Activated gamma-delta T cell treated with anti-CD3 and anti-CD28 coated beads, Interleukin-2, amount 50 U/mL, for 16 hours (primary cell): ENCODE measurements at regions not wholly inside any gene's neighbourhood (a gene's known extent, or its start where the extent isn't known, plus 50 kb on each side); places are given as distances from the start of the nearest gene placed in this dataset.
"Not testable (repeated sequence)": the region's sequence is repeated elsewhere in the genome, so short reads cannot be mapped to it uniquely, and the experiment has no call there.

ENCODE experiments used
- DNase-seq: peaks from one replicate; pipeline ENCODE4 v3.0.0-alpha.2; 2020; ENCODE audit warnings: low read depth

- DNase-seq = no peak
Measured at GRCh38 chr15:91356083-91356482, 256.0 kb downstream of the SV2B start.

DNA sequence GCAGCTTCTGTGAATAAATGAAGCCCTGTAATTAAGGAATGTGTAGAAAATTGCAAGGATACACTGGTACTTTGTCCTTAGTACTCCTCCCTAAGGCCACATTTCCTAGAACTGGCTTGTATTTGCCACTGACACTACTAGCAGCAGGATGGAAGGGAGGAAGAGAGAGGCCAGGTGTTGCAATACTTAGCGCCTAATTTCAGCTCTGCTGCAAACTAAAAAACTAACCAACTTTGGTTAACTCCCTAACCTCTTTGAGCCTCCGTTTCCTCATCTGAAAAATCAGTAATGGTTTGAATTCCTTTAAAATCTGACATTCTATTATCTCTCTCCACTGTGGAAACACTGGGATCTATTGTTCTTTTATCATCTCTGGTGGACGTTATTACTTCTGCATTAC, 257.0 kb downstream of the SV2B start:
- DNase-seq = no peak

DNA sequence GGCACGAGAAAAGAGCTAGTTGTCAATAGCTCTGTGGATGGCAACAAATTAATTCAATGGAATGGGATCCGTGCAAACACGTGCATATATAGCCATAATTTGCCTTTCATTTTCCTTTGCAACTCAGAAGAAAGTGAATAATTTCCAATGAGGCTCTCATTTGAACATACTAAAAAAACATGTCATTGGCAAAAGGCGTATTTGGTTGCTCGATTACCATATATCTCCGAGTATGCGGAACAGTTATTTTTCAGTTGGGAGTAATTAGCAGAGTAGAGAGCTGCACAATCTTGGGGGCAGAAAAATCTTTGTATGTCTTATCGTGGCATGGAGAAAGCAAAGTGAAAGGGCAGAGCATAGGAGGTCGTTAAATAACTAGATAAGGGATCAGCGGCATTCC, 257.4 kb downstream of the SV2B start:
- DNase-seq = no peak

DNA sequence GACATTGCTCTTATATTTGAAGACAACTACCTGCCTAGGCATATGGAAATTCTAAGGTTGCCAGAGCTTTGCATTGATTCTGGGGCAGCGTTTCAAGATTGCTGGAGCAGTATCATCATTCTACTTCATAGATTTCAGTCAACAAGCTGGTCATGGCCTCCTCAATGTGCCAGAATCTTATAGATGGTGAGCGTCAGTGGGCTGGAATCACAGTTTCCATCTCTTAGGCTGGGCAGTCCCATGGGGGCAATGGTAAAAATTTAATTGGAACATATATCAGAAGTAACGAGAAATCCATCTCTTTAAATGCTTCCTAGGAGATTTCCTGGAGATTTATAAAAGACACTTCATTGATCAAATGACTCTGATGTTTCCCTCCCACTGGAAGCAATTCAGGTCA, 258.3 kb downstream of the SV2B start:
- DNase-seq = no peak

- not testable (repeated sequence) for DNase-seq
Measured at GRCh38 chr15:91361696-91362095, 261.6 kb downstream of the SV2B start.

DNA sequence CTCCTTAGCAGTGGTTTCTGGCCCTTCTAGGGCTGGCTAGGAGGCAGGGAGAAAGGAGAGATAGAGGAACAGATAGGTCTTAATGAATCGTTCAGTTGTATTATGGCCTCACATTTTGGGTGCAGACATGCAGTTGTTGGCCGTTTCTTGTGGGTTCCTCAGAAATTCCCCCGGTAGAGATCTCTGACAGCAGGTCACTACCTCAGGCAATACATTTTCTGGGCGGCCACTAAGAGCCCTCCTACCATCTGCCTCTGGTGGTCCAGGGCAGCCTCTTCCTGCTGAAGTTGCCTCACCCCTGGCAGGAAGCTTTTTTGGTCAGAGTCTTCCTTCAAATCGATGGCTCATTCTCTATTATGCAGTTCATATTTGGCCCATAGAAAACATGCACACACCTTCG, 266.1 kb downstream of the SV2B start:
- no peak for DNase-seq

- DNase-seq = no peak
Measured at GRCh38 chr15:91368611-91369010, 268.6 kb downstream of the SV2B start.

GRCh38 chr15:91369823-91370222, 269.8 kb downstream of the SV2B start:
- no peak for DNase-seq

- DNase-seq = not testable (repeated sequence)
Measured at GRCh38 chr15:91371345-91371744, 271.3 kb downstream of the SV2B start.

DNA sequence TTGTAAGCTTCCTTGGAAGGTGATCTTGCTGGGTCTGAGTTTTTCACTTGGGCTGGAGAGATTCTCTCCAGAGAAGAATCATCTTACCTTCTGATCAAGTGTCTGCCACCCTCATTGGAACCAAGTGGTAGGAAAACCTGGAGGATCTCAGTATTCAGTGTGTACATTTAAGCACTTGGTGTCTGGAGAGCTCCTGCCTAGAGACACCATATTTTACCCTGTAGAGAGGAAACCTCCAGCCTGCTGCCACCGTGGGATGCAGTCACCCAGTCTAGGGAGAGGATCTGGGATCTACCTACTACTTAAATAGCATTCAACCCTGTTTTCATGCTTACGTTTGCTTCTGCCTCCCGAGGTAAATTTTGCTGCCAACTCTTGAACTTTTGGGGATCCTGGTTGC, 274.3 kb downstream of the SV2B start:
- DNase-seq = no peak

DNA sequence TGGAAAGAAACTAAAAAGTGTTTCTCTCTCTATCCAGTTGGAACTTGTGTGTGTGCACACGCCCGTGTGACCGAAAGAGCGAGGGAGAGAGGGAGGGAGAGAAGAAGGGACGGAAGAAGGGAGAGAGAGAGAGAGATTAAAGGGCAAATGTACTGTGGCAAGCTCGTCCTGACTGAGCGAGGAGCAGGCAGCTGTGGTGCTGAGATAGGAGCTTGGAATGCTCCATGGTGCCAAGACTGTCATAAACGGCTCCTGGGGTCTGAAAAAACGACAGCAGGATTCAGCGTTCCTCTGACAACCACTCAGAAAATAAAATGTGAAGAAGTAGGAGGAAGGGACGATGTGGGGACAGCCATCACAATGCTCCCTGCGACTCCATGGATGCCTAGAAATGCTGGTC, 276.0 kb downstream of the SV2B start:
- DNase-seq = no peak

- no peak for DNase-seq
Measured at GRCh38 chr15:91380114-91380513, 280.1 kb downstream of the SV2B start.

DNA sequence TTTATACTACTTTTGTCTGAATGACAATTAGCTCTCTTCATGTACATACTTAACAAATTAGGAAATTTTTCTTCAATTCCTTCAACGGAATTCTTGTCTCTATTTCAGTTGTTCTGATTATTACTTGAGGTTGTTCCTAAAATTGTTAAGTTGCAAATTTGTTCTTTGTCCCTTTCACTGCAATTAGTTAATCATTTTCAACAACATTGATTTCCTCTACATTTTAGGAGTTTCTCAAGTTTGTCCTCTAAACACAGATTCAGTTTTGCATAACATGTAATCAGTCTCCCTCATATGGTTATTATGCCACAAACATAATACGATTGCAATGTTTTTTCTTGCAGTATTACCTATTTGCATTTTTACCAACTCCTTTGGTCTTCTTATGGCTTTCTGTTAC, 283.5 kb downstream of the SV2B start:
- no peak for DNase-seq

DNA sequence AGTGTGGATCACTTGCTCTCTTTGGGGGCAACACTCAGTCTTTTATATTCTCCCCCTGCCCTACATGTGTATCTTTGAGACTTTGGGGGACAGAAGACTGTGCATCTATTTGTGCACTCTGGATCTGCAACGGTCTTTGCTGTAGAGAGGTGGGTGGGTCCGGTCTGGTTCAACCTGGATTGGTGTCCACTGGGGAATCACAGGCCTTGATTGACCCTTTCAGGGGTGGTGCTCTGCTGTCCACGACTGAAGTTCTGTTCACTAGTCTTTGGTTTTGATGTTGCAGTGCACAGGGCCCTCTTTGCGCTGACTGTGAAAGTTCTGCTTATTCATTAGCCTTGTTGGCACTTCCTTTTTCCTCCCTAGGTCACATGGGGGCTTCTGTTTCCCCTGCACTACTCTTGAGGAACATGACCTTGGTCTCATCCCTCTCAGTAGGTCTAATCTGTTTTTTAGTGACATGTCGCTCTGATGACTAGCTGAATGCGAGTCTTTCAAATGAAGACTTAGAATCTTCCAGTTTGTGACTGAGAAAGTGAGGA, 284.2 kb downstream of the SV2B start:
- no peak for DNase-seq

GRCh38 chr15:91385311-91385710, 285.3 kb downstream of the SV2B start:
- no peak for DNase-seq

GRCh38 chr15:91393186-91393585, 293.1 kb downstream of the SV2B start:
- no peak for DNase-seq

DNA sequence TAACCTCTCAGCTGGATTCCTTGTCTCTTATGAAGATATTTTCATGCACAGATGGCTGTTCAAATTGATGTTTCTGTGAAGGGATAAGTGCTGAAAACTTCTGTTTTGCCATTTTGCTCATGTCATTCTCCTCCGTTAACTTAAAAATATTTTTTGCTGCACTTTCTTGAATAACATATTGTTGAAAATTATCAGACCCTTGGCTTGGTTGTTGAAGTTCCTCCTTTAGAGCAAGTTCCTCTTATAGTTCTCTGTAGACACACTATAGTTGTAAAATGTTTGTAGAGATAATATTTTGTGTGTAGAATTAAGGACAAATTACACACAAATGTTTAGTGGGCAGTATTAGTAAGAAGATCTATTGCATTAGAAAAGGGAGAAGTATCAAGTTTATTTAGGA, 300.4 kb downstream of the SV2B start:
- no peak for DNase-seq

DNA sequence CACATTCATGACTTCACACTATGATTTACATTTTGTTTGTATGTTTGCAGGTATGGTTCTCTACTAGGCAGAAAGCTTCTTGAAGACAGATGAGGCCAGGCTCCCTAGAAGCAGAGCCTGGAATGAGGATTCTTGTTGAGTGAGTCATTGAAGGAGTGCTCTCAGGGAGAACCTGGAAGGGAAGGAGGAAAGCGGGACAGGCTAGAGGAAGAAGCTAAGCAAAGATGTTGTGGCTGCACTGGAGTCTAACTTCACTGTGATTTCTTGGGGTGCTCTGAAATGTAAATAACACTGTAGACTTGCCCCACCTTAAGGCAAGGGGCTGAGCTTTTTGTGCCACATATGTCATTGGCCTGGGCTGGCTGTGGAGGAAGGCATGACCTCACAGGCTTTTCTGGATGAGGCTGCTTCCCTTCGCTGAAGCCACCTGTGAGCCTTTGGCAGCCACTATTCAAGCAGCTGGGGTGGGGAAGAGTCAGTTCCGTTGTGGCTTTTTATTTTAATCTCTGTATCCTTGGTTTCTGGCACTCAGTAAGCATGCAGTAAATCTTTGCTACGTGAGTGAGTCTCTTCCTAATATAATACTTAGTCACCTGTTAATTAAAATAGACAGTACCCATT, 307.3 kb downstream of the SV2B start:
- no peak for DNase-seq

GRCh38 chr15:91408476-91409076, 308.5 kb downstream of the SV2B start:
- DNase-seq = no peak

DNA sequence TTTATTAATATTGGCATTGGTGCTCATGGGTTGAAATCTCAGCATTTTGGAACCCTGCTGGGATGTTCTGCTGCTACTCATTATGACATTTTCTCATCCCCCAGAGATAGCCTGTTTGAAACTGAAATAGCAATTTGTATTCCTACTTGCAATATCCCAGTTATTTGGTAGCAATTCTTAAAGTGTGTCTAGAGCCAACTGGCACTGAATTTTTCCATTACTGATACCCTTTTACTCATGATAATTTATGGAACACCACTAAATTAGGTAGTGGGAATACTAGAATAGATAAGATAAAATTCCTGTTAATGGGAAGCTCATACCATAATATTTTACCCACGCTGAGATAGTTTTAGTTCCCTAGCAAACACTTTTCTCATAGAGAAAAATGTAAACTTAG, 309.3 kb downstream of the SV2B start:
- DNase-seq = no peak

GRCh38 chr15:91411586-91411985, 311.5 kb downstream of the SV2B start:
- no peak for DNase-seq

- no peak for DNase-seq
Measured at GRCh38 chr15:91412138-91412928, 312.3 kb downstream of the SV2B start.

DNA sequence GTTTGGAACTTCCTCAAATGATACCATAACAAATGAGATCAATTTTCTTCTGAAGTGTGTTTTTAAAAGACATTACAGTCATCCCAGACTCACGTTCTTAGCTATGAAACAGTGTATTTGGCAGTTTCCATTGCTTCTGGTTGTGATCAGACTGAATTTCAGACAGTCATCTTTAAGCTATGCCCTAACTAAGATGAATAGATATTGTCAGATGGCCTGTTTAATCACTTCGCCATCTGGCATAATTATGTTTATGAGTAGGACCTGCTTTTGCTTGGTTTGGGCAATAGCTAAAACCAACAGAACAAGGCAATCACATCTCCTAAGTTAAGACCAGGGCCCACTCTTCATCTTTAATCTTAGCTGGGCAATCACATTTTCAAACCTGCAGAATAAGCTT, 313.1 kb downstream of the SV2B start:
- DNase-seq = no peak
